ENCODE measurements at regions not wholly inside any gene's neighbourhood (a gene's known extent, or its start where the extent isn't known, plus 50 kb on each side); places are given as distances from the start of the nearest gene placed in this dataset.

- TF ChIP-seq CTCF (IDR thresholded peaks at IDR 0.05) (no peak), POLR2A (IDR thresholded peaks at IDR 0.05) (no peak), EP300 (IDR thresholded peaks at IDR 0.05) (no peak), POLR2AphosphoS5 (IDR thresholded peaks at IDR 0.05) (no peak)
Observed at GRCh38 chr13:47134939-47135489, 238.2 kb upstream of the HTR2A start.

Measured in sigmoid colon (tissue), 4 donors.